ENCODE measurements at regions not wholly inside any gene's neighbourhood (a gene's known extent, or its start where the extent isn't known, plus 50 kb on each side); places are given as distances from the start of the nearest gene placed in this dataset.
"Not testable (repeated sequence)": the region's sequence is repeated elsewhere in the genome, so short reads cannot be mapped to it uniquely, and the experiment has no call there.

DNA sequence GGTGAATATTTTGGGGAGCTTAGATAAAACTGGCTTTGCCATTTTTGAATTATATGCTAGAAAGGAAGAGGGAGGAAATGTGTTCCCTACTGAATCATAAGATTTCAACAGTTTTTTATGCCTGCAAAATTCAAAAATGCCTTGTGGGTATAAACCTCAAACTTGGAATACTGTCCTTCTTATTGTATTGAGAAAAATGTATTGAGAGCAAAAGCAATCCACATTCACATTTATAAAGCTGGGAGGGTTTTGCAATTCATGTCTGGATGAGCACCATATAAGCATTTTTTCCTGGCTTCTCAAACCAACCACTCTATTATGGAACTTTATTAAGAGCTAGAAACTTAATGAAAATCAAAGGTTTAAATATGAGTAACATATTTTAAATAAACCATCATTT lies 289.8 kb downstream of the PCDH7 start:
- no peak for DNase-seq (ENCODE audit: low spot score)

DNA sequence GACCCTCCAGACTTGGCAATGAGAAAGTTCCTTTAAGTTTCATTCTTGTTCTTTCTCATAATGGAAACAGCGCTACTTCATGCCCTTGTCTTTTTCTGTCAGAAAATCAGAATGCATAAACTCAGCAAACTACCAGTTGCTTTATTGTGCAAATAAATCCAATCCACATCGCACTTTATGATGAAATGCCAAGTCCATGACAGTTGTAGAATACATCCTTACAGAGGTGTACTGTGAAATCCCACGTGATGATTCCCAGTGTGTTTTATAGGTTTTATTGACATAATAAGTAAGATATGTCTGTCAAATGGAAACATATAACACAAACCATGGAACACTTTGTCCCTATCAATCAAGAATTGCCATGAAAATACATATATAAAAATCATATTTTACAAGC lies 295.0 kb downstream of the PCDH7 start:
- DNase-seq (ENCODE audit: low spot score): no peak

DNA sequence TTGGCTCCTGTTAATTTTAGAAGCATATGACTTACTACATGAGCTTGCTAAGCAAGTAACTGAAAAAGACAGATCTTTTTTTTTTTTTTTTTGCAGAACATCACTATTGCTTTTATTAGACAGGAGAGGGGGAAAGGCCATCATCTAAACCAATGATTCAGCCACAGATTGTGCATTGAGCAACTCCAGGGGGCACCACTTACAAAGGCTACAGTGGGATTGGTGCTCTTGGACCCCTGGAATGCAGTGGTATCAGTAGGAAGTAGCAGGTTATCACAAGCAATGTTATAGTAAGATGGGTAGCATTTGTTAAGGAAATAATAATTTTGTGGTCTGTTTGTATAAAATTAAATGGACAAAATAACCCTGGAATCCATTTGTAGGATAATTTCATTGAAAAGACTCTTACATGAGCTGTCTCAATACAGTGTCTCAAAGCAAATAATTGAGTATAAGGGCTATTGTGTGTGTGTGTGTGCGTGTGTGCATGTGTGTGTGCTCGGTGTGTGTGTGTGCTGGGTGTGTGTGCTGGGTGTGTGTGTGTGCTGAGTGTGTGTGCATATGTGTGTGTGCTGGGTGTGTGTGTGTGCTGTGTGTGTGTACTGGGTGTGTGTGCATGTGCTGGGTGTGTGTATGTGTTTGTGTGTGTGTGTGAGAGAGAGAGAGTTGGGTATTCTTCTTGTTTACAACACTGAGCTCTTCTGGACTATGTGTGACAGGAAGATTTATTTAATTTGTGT lies 296.3 kb downstream of the PCDH7 start:
- DNase-seq (ENCODE audit: low spot score): no peak

DNA sequence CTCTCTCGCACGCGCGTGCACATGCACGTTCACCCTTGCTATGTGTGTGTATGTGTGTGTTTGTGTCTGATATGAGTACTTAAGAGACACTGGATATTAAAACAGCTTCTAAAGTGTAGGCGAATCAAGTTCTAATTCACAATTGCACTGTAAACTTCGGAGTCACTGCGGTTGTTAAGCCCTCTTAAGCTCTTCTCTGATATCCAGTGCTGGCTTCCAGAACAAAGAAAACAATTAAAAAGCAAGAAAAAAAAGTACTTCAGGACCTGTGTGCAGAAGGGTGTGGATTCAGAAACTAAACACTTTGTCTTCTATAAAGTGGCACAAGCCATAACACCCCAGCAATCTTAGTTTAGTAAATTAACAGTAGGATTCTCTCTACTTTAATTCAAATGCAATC lies 300.2 kb downstream of the PCDH7 start:
- no peak for DNase-seq (ENCODE audit: low spot score)

DNA sequence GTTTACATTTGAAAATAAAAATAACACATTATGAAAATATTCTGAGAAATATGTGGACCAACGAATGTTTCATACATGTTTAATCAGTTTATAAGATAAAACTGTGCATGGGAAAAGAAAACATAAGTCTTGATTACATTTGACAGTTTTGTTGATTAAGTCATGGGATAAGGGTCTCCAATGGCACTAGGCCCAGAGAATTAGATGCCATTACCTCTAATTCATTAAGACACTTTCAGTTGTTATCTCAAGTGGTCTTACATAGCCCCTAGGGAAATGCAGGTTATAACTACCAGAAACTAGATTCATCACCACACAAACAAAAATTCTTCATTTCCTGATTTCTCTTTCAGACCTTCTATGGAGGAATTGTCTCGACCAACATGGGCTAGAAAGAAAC lies 300.8 kb downstream of the PCDH7 start:
- DNase-seq (ENCODE audit: low spot score): no peak

DNA sequence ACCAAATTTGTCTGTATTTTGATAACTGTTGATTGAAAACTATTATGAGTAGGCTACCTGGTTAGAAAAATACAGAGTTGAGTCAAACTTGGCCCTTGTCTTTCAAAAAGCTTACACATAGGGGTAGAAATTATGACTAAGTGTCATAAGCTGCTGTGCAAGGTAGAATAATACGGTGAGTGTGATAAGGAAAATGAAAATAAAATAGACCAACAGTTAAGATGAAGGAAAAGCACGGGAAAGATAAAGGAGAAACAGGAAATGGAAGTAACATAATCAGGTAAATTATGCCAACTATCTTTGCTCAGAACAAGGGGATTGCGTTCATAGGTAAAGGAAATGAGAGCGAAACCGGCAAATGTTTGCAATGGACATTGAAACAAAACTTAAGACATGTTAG lies 302.5 kb downstream of the PCDH7 start:
- DNase-seq (ENCODE audit: low spot score): no peak

DNA sequence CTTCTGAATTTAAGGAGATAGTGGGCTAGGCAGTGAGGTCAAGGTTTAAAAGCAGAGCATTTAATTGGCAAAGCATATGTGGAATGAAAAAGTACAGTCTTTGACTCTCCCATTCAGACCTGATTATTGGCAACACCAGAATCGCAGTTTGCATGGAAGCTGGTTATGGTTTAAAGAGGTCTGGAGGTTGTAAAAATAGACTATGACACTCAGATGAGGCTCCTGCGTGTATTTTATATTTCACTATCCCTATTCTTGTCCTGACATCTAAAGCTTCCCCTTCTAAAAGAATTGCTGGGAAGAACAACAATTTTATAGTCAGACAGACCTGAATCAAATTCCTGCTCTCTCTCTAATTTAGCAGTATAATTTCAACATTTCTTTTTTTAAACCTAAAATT lies 302.9 kb downstream of the PCDH7 start:
- DNase-seq (ENCODE audit: low spot score): no peak

DNA sequence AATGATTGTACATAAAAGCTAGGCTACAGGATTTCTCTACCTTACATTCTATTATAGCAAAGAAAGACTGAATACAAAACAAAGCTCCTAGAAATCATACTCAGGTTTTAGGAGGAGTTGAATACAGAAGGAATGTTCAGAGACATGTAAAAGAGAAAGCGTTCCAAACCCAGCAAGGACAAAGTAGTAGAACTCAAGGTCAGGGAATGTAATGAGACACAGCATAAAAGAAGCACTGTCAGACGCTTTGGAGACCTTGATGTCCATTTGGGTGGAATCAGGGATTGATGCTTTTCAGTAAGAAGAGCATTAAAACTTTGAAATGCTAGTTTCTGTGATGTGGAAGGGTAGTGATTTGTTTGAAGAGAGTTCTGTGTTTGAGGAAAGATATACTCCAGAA lies 303.6 kb downstream of the PCDH7 start:
- DNase-seq (ENCODE audit: low spot score): no peak

DNA sequence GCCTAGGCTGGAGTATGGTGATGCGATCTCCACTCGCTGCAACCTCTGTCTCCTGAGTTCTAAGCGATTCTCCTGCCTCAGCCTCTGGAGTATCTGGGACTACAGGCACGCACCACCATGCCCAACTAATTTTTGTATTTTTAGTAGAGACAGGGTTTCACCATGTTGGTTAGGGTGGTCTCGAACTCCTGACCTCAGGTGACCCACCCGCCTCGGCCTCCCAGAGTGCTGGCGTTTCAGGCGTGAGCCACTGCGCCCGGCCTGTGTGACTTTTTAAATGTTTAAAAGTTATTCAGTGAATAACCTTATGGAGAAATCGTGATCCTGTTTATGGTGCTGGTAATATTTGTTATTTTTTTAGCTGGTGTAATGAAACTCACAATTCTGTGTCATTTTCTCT lies 304.6 kb downstream of the PCDH7 start:
- DNase-seq (ENCODE audit: low spot score): not testable (repeated sequence)

DNA sequence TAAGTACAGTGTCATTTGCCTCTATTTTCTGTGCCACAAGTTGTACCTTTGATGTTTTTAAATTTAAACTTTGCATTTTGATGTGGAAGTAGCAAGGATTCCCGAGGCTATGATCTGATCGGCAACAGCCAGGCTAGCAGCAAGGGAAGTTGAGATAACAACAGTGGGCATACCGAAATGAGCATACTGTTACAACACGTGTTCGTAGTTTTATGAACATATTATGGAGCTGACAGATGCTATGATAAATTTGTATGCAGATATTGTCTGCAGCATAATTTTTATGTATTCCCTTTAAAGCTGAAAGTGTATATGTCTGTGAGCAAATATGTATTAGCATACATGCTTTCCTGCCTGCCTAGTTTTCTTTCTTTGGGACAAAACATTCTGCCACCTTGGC lies 306.1 kb downstream of the PCDH7 start:
- no peak for DNase-seq (ENCODE audit: low spot score)

DNA sequence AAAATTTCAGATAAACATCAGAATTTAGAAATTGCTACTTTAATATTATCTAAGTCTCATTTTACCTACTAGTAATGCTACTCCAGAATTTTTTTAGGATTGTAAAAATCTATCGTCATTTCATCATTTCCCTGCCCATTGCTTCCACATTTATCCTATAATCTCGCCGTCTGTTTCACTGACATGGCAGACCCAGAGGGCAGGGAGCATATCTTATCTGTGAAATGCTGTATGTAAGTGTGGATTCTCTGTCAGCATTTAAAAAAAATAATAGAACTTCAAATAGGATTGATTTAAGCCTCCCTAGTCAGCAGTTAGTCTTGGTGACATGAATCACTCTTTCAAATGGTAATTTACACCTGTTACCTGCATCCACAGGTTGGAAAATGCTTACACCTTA lies 314.4 kb downstream of the PCDH7 start:
- DNase-seq (ENCODE audit: low spot score): no peak

DNA sequence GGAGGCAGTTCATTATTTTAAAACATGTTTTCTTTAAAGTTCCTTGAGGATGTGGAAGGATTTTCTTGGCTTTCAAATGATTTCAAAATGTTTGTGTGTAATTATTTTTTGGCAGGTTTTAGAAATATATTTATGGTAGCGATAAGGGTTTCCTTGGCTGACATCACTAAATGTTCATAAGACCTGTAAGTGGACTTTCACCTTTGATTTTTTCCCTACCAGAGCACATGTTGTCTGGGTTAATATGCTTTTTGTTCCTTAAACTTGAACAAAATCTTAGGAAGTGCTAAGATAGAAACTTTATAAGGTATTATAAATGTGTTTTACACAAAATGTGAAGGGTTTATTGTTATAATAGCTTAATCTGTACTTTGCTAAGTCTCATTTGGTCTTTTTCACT lies 315.6 kb downstream of the PCDH7 start:
- DNase-seq (ENCODE audit: low spot score): no peak

DNA sequence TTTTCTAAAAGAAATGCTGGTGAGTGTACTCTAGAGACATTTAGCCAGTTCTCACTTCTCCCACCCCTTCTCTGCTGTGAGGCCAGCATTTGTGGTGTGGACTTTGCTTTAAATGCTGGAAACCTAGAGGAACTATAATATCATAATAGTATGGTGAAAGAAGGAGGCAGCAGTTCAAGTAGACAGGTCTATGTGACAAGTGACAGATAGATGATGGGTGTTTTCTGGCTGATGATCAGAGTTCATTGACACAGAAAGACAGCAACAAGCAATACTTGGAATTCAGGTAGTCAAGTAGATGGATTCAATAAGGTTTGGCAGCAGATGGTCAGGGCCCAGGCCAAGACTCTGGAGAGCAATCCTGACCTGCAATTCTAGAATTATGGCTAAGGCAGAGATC lies 317.5 kb downstream of the PCDH7 start:
- no peak for DNase-seq (ENCODE audit: low spot score)

DNA sequence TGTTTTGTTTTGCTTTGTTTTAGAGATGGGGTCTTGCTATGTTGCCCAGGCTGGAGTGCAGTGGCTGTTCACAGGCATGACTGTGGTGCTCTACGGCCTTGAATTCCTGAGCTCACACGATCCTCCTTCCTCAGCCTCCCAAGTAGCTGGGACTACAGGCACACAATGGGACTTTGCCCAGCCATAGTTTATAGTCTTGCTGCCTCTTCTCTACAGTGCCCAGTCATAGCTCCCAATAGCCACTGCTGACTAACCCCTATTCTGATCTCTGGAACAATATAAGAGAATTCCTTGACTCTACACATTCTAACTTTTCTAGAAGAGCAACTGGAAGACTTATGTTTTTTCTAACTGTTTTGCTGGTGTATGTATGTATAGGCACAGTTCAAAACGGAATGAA lies 319.2 kb downstream of the PCDH7 start:
- DNase-seq (ENCODE audit: low spot score): no peak

DNA sequence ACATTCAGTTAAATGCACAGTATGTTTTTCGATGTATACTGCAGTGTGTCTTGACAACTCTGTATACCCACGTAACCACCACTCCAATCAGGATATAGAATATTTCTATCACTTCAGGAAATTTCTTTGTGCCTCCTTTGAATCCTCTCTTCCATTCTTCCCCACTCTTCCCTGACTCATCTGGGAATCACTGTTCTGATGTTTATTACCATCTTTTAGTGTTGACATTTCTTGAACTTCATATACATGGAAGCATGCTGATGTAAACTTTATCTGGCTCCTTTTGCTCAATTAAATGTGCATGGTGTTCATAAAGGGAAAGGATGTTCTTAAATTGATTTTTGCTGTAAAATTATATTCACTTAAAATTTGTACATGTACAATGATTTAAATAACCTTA lies 319.9 kb downstream of the PCDH7 start:
- no peak for DNase-seq (ENCODE audit: low spot score)

DNA sequence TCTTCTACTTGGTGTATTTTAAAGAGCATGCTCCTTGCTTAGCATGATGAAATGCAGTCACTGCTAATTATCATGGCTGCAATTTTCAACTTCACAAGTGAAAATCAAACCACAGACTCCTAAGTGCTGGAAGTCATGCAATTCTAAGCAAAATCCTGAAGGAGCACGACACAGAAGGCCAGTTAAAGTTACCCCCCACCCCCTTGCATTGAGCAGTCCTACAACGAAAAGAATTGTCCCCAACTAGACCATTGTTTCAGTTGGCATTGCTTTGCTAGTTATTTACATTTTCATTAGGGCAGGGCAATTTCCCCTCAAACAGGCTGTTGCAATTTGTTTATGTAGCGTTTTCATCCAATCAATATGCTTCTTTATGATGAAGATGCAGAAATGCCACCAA lies 321.2 kb downstream of the PCDH7 start:
- DNase-seq (ENCODE audit: low spot score): no peak

DNA sequence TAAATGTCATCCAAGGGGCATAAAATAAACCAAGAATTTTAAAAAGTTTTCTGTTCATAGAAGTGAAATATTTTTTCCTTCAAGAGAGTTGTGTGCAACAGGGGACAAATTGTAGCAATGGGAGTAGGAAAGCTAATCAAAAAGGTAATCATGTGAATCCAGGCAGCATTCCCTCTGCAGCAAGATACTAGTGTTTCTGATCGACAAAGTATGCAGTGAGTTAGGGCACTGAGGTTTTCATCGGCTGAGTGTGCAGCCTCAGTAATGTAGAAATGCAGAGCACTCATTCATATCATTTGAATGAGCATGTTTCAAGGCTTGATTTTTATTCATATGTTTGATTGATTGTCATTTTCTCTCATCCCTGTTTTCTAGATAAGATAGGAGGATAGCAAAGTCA lies 321.7 kb downstream of the PCDH7 start:
- no peak for DNase-seq (ENCODE audit: low spot score)

DNA sequence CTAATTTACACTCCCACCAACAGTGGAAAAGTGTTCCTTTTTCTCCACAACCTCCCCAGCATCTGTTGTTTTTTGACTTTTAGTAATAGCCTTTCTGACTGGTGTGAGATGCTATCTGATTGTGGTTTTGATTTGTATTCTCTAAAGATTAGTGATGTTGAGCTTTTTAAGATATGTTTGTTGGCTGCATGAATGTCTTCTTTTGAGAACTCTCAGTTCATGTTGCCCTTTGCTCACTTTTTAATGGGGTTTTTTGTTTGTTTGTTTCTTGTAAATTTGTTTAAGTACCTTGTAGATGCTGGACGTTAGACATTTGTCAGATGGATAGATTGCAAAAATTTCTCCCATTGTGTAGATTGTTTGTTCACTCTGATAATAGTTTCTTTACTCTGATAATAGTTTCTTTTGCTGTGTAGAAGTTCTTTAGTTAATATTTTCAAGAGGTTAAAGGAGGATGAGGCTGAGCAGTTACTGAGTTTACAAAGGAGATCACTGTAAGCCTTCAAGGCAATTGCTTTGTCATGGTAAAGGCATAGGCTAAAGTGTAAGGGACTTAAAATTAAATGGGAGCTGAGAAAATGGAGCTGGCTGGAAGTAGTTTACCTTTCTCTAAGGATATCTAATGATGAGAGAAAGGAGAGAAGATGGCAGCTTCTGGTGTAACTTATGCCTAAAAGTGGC lies 323.4 kb downstream of the PCDH7 start:
- DNase-seq (ENCODE audit: low spot score): peak; percentile 45

DNA sequence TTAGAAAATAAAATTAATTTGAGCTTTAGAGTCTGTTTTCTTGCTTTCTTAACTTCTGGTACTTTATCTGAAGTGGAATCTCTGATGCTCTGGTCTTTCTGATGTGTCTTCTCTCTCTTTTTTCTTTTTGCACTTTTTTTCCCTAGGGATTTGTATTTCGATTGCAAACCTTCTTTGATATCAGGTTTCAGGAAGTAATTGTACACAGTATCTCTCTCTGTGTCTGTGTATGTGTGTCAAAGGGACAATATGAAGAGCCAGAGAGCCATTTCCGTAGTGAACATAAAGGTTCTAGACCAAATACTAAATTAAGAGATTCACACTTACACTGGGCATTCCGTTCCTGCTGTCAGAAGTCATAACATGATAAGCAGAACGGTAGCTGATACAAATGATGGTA lies 325.0 kb downstream of the PCDH7 start:
- peak; percentile 16 for DNase-seq (ENCODE audit: low spot score)

DNA sequence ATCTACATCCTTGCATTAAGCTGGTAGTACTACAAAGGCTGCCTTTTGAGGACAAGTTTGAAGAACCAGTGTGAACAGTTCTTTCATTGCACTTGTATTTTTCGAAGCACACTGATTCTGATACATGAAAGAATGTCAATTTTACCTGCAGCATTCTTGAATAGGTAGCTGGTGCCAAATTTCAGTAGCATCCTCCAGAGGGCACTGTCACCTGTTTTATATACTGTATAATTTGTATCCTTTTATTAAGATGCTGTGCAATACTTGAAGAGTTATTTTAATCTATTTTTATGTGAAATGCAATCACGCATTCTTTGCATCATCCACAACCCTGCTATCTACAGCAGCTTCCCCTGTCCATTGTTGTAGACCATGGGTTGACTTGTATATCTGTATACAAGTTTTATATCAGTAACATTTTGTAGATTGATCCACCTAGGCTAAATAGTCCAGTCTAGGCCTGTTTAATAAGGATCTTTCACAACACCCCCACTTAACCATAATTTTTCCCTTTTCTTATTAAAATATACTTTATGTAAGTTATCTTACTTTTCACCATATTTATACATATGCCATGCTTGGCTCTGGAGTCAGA lies 325.7 kb downstream of the PCDH7 start:
- peak; percentile 80 for DNase-seq (ENCODE audit: low spot score)

DNA sequence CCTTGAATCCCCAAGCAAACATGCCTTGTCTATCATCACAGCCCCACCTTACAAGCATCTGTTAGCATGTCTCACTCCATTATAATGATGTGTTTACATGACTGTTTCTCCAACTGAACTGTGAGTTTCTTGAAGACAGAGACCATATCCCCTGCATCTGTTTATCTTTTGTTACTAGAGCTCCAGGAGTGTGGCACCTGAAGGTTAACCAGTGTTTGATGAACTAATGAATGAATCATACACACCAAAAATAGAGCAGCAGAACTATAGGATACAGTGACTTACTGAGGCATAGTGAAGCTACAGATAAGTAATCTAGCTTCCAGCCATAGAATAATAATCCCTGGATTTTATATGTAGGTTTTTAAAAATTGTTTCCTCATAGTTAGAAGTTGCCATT lies 331.0 kb downstream of the PCDH7 start:
- DNase-seq (ENCODE audit: low spot score): no peak

DNA sequence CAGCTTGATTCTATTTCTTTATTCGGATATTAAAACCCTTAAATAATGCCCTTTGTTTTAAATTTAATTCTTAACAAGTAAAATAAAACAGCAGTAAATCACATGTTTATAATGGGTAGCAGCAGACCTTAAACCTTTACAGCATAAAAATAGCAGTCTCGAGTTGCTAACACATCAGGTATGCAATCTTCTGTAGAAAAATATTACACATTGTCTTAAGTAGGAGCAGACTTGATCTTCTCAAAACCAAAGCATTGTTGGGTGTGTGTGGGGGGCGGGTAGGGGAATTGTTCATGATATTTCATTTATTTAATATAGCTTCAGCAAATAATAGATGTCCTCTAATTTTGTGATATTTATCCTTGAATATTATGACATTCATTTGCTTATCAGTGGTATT lies 331.4 kb downstream of the PCDH7 start:
- no peak for DNase-seq (ENCODE audit: low spot score)

DNA sequence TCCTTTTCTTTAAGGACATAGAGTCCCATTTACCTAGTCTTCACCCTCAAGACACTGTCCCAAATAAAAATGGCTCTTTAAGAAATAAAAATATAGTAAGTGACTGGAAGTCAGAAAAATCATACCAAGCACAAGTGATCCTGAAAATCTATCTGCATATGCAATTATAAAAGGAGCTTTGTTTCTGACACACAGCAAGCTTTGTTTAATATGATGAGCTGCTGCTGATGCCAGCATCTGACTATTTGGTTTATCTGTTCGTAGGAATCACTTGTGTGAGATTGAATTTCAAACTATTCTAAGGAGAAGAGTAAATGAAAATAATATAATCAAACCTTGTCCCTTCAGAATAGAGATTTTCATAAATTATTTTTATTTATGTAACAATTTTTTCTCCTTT lies 332.4 kb downstream of the PCDH7 start:
- DNase-seq (ENCODE audit: low spot score): no peak
